GM23248 (cell line): ENCODE measurements at regions not wholly inside any gene's neighbourhood (a gene's known extent, or its start where the extent isn't known, plus 50 kb on each side); places are given as distances from the start of the nearest gene placed in this dataset.
"Not testable (repeated sequence)": the region's sequence is repeated elsewhere in the genome, so short reads cannot be mapped to it uniquely, and the experiment has no call there.

Experiments used
- DNase-seq: peaks from one replicate; pipeline ENCODE4 v3.0.0-alpha.2; 2015
- H2AFZ ChIP-seq: fragments of 200-600 bp; sonication (generic); 2 replicates; pipeline ENCODE4 v1.6.1; 2016; ENCODE audit warnings: antibody characterized with exemption
- H3F3A ChIP-seq: fragments of 200-600 bp; sonication (generic); 2 replicates; pipeline ENCODE4 v1.6.1; 2016; ENCODE audit warnings: mild to moderate bottlenecking, antibody characterized with exemption, mixed run types; ENCODE audit not compliant: insufficient read depth
- H3K27ac ChIP-seq: fragments of 200-600 bp; sonication (generic); 2 replicates; pipeline ENCODE4 v1.5.1; 2016; ENCODE audit warnings: mild to moderate bottlenecking
- H3K27me3 ChIP-seq: fragments of 200-600 bp; sonication (generic); replicated peaks from 2 replicates; pipeline ENCODE4 v1.6.1; 2016; ENCODE audit warnings: mild to moderate bottlenecking; ENCODE audit not compliant: insufficient read depth
- H3K36me3 ChIP-seq: fragments of 200-600 bp; sonication (generic); 2 replicates; pipeline ENCODE4 v1.6.1; 2016; ENCODE audit warnings: low read depth, mild to moderate bottlenecking
- H3K4me1 ChIP-seq: fragments of 200-600 bp; sonication (generic); 2 replicates; pipeline ENCODE4 v1.6.1; 2016; ENCODE audit warnings: mild to moderate bottlenecking; ENCODE audit not compliant: insufficient read depth
- H3K4me2 ChIP-seq: fragments of 200-600 bp; sonication (generic); one replicate; pipeline ENCODE4 v1.6.1; 2016; ENCODE audit warnings: mild to moderate bottlenecking; ENCODE audit not compliant: unreplicated experiment
- H3K4me3 ChIP-seq: fragments of 200-600 bp; sonication (generic); 2 replicates; pipeline ENCODE4 v1.5.1; 2016; ENCODE audit warnings: mild to moderate bottlenecking
- H3K79me2 ChIP-seq: fragments of 200-600 bp; sonication (generic); 2 replicates; pipeline ENCODE4 v1.6.1; 2016; ENCODE audit warnings: mild to moderate bottlenecking; ENCODE audit not compliant: insufficient read depth
- H3K9ac ChIP-seq: fragments of 200-600 bp; sonication (generic); 2 replicates; pipeline ENCODE4 v1.6.1; 2016; ENCODE audit warnings: mild to moderate bottlenecking
- H3K9me2 ChIP-seq: fragments of 200-600 bp; sonication (generic); 2 replicates; pipeline ENCODE4 v1.6.1; 2016; ENCODE audit warnings: mixed run types, mild to moderate bottlenecking, moderate library complexity; ENCODE audit not compliant: insufficient read depth
- H3K9me3 ChIP-seq: fragments of 200-600 bp; sonication (generic); one replicate; pipeline ENCODE4 v1.6.1; 2017; ENCODE audit warnings: low read depth
- H4K20me1 ChIP-seq: fragments of 200-600 bp; sonication (generic); 2 replicates; pipeline ENCODE4 v1.6.0; 2016; ENCODE audit not compliant: insufficient read depth
- EZH2 ChIP-seq: fragments of 200-600 bp; sonication (generic); IDR thresholded peaks from 2 replicates; pipeline ENCODE4 v1.6.1; 2018; ENCODE audit warnings: antibody characterized with exemption, mild to moderate bottlenecking; ENCODE audit not compliant: insufficient read depth, poor library complexity, severe bottlenecking
- EZH2phosphoT487 ChIP-seq: fragments of 200-600 bp; sonication (generic); IDR thresholded peaks from 2 replicates; pipeline ENCODE4 v1.6.1; 2018; ENCODE audit warnings: antibody characterized with exemption, moderate library complexity, mild to moderate bottlenecking, low read depth; ENCODE audit not compliant: insufficient read depth
- WGBS, 2 experiments: methylation state at CpG; one replicate each; pipeline ENCODE4 v1.1.6; 2015 to 2017; ENCODE audit warnings: low lambda C conversion rate in 2 of 2, low coverage in 1 of 2; ENCODE audit errors: missing lambda C conversion rate in 2 of 2; 5-methylcytosine and 5-hydroxymethylcytosine counted together
- in situ Hi-C: fragments of 300-500 bp; cut with MboI; formaldehyde crosslinking; loops from 2 replicates; pipeline ENCODE4 v1.15.0; 2020

- no peak overlapping the region for H3K4me3 ChIP-seq
- no peaks in the 10 kb centered on the region for H3K27me3 ChIP-seq
- 0 to 9% methylated on average over 1 of the region's 1 CpG for WGBS, 2 experiments
- H2AFZ ChIP-seq, result no peak overlapping the region
- H3K9me3 ChIP-seq, result no peaks in the 10 kb centered on the region
- no peaks in the 10 kb centered on the region for H3K4me1 ChIP-seq
- no peak overlapping the region for H3K9ac ChIP-seq
- in situ Hi-C loops, result no loop called here
- no peaks in the 10 kb centered on the region for H4K20me1 ChIP-seq
- no peaks in the 10 kb centered on the region for H3K79me2 ChIP-seq
- H3K27ac ChIP-seq, result no peak overlapping the region
- TF ChIP-seq EZH2, result no peak
- TF ChIP-seq EZH2phosphoT487, result no peak
- no peaks in the 10 kb centered on the region for H3K9me2 ChIP-seq
- DNase-seq, result no peak
- H3K36me3 ChIP-seq, result no peaks in the 10 kb centered on the region
- H3F3A ChIP-seq, result no peaks in the 10 kb centered on the region
- H3K4me2 ChIP-seq, result no peak overlapping the region
These were observed 128.3 kb upstream of the COBL start for GRCh38 chr7:51444936-51445335.

DNA sequence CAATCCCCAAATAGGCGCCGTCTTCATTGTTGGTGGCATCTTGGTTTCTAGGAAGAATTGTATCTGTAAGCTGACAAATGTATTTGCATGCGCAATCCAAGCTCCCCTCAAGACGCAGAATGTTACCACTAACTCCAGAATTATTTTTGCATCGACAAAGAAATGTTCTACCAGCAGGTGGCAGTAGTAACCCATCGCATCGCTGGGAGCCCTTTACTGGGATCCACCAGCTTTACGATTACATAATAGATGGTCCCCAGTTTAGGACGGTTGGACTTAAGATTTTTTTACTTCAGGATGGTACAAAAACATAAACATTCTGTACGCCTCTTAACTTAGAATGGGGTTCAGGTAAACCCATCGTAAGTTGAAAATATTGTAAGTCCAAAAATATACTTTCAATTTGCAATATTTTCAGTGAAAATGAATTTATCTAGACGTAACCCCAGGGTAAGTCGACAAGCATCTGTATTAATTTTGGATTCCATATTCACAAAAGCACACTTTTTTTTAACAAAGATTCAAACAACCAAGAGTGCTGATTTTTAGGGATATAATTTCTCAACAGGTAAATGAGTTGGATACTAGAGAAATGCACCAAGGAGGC, 114.0 kb upstream of the COBL start:
- Histone ChIP-seq H4K20me1 (no peaks in the 10 kb centered on the region), H3K4me3 (no peak overlapping the region), H3K27ac (no peak overlapping the region), H3K4me1 (no peaks in the 10 kb centered on the region), H3K9me3 (no peaks in the 10 kb centered on the region), H3K79me2 (no peaks in the 10 kb centered on the region), H3F3A (no peaks in the 10 kb centered on the region), H2AFZ (no peak overlapping the region), H3K36me3 (no peaks in the 10 kb centered on the region), H3K4me2 (no peak overlapping the region), H3K27me3 (no peaks in the 10 kb centered on the region), H3K9ac (no peak overlapping the region), H3K9me2 (no peaks in the 10 kb centered on the region)
- TF ChIP-seq EZH2, result no peak
- no peak for TF ChIP-seq EZH2phosphoT487
- DNase-seq, result peak; percentile 62
- in situ Hi-C loops, result no loop called here
- 8 to 14% methylated on average over 13 of the region's 13 CpGs for WGBS, 2 experiments

DNA sequence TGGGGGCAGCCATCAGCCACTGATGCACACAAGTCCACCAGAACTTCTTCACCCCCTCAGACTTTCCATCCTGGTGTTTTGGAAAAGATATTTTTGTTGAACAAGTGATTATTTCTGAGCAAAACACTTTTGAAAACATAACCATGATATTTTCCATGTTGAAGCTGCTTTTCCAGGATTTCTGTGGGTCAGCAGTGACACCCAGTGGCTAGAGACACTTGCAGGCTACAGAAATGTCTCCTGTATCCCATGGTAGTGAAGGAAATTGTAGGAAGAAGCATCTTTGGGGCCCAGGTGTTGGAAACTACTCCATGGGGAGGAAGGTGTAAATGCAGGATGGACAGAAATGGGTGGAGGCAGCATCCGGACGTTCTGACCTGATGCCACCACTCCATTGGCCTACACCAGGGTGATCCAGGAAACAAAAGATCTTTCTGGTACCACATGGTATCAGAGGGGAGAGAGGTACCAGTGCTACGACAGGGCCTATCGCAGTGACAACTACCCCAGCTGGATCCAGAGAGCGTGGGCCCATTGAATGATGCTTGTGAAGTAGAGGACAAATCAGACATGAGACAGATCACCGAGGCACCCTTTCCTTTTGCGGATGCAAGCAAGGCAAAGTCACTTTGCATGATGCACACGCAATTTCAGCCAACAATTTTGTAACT, 111.7 kb upstream of the COBL start:
- Histone ChIP-seq H3K9me3 (no peaks in the 10 kb centered on the region), H3F3A (no peaks in the 10 kb centered on the region), H4K20me1 (no peaks in the 10 kb centered on the region), H3K79me2 (no peaks in the 10 kb centered on the region), H3K27me3 (no peaks in the 10 kb centered on the region), H3K4me3 (no peak overlapping the region), H3K27ac (no peak overlapping the region), H3K9me2 (no peaks in the 10 kb centered on the region), H2AFZ (no peak overlapping the region), H3K36me3 (no peaks in the 10 kb centered on the region), H3K4me2 (no peak overlapping the region), H3K9ac (no peak overlapping the region), H3K4me1 (no peaks in the 10 kb centered on the region)
- TF ChIP-seq EZH2 (no peak), EZH2phosphoT487 (no peak)
- in situ Hi-C loops, result no loop called here
- DNase-seq, result no peak
- 43 to 45% methylated on average over 8 of the region's 8 CpGs for WGBS, 2 experiments

DNA sequence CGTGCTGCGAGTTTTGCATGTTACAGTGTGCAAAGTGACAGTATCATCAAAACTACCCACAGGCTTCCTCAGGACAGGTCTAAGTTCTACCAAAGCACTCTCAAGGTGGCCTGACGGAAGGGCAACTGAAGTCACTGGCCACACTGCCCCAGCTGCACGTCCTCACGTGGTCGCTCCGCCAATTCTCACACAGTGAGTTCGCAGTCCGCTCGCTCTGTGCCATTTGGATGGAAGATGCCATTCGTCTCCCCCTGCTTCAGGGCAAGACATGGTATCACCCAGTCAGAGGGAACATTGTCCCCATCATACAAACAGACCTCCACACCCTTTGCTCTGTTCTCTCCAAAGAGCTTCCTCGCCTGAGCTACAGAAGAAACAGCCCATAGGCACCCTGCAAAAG, 109.6 kb upstream of the COBL start:
- Histone ChIP-seq H3K9me3 (no peaks in the 10 kb centered on the region), H3K9ac (no peak overlapping the region), H2AFZ (no peak overlapping the region), H3F3A (no peaks in the 10 kb centered on the region), H3K36me3 (no peaks in the 10 kb centered on the region), H4K20me1 (no peaks in the 10 kb centered on the region), H3K27me3 (no peaks in the 10 kb centered on the region), H3K79me2 (no peaks in the 10 kb centered on the region), H3K9me2 (no peaks in the 10 kb centered on the region), H3K27ac (no peak overlapping the region), H3K4me2 (no peak overlapping the region), H3K4me1 (no peaks in the 10 kb centered on the region), H3K4me3 (no peak overlapping the region)
- no peak for DNase-seq
- in situ Hi-C loops, result no loop called here
- no peak for TF ChIP-seq EZH2
- TF ChIP-seq EZH2phosphoT487, result no peak
- 29 to 50% methylated on average over 12 of the region's 12 CpGs for whole genome bisulfite sequencing, 2 experiments

GRCh38 chr7:51409934-51410333, 93.3 kb upstream of the COBL start:
- H3K9ac ChIP-seq, H2AFZ ChIP-seq, H3K4me2 ChIP-seq, H3K9me3 ChIP-seq, H3K9me2 ChIP-seq, H3K79me2 ChIP-seq, H3K27me3 ChIP-seq, H3K4me3 ChIP-seq, H3F3A ChIP-seq, H4K20me1 ChIP-seq, H3K27ac ChIP-seq, H3K4me1 ChIP-seq, H3K36me3 ChIP-seq, DNase-seq, in situ Hi-C loops: not testable (repeated sequence)
- no CpG with 5 or more reads among the region's 3 CpGs for WGBS, 2 experiments

GRCh38 chr7:51397608-51398007, 81.0 kb upstream of the COBL start:
- H4K20me1 ChIP-seq, H3K36me3 ChIP-seq, H3K4me3 ChIP-seq, in situ Hi-C loops, H3K4me1 ChIP-seq, DNase-seq, H3K9me2 ChIP-seq, H3K27me3 ChIP-seq, H3K9ac ChIP-seq, H3K79me2 ChIP-seq, H3K27ac ChIP-seq, H3F3A ChIP-seq, H3K4me2 ChIP-seq, H3K9me3 ChIP-seq, H2AFZ ChIP-seq: not testable (repeated sequence)
- WGBS, 2 experiments, result 37 to 58% methylated on average over 2 to 3 of the region's 3 CpGs

DNA sequence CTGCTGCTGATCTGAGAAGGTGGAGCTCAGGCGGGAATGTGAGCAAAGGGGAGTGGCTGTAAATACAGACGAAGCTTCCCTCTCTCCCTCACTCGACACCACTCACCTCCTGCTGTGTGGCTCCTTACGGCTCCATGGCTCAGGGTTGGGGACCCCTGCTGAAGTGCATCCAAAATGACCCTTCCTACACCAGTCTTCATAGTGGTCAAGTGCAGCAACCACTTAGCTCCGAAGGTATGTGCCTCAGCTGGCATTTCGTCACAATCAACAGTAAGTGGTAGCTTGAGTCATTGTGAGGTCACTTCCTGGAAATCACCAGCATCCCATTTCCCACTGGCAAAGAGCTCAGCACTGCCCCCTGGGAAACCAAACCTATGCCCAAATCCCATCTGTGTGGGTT, 76.4 kb upstream of the COBL start:
- H3K36me3 ChIP-seq, H3K4me2 ChIP-seq, H3K9me2 ChIP-seq, H3K4me1 ChIP-seq, H4K20me1 ChIP-seq, in situ Hi-C loops, H3K79me2 ChIP-seq, H3K9ac ChIP-seq, H3F3A ChIP-seq, H3K4me3 ChIP-seq, H2AFZ ChIP-seq, H3K27ac ChIP-seq, H3K9me3 ChIP-seq, H3K27me3 ChIP-seq: not testable (repeated sequence)
- peak; percentile 4 for DNase-seq
- WGBS, 2 experiments, result 48 to 56% methylated on average over 6 of the region's 6 CpGs
